ENCODE measurements at regions not wholly inside any gene's neighbourhood (a gene's known extent, or its start where the extent isn't known, plus 50 kb on each side); places are given as distances from the start of the nearest gene placed in this dataset.

- Histone ChIP-seq H3K27me3 (ENCODE audit: control insufficient read depth in 3 of 3, insufficient read depth in 3 of 3, low read length in 2 of 3) (no peaks in the 10 kb centered on the region), H3K36me3 (ENCODE audit: control insufficient read depth in 4 of 4, insufficient read depth in 4 of 4, low read length in 4 of 4) (no peaks in the 10 kb centered on the region), H3K9ac (ENCODE audit: insufficient read depth in 1 of 2, low read length in 2 of 2) (no peak overlapping the region), H3K27ac (ENCODE audit: low read depth in 1 of 2, low read length in 1 of 2) (peak overlapping the region in 1 of 2 donors; percentile 9), H3K4me1 (ENCODE audit: control insufficient read depth in 5 of 5, insufficient read depth in 5 of 5, low read length in 5 of 5) (peaks cover 0 to 26% (median 8%) of the 10 kb centered on the region in 5 donors), H3K4me3 (no peak overlapping the region), H3K9me3 (ENCODE audit: control insufficient read depth in 4 of 4, insufficient read depth in 3 of 4, low read length in 3 of 4) (no peaks in the 10 kb centered on the region)
- DNase-seq = no peak
- 72 to 76% methylated on average over 2 of the region's 2 CpGs for WGBS, 2 donors
- ATAC-seq (ENCODE audit: insufficient read depth, low FRiP score) = no peak
- no peak for TF ChIP-seq CTCF (IDR thresholded peaks at IDR 0.05; ENCODE audit: control extremely low read depth, extremely low read depth)
Measured at GRCh38 chr7:16033233-16033632, 346.8 kb upstream of the MEOX2 start.

GRCh38 chr7:16028636-16029035 is 342.2 kb upstream of the MEOX2 start:
- Histone ChIP-seq H3K9ac (ENCODE audit: insufficient read depth in 1 of 2, low read length in 2 of 2) (no peak overlapping the region), H3K27ac (ENCODE audit: low read depth in 1 of 2, low read length in 1 of 2) (no peak overlapping the region), H3K36me3 (ENCODE audit: control insufficient read depth in 4 of 4, insufficient read depth in 4 of 4, low read length in 4 of 4) (no peaks in the 10 kb centered on the region), H3K9me3 (ENCODE audit: control insufficient read depth in 4 of 4, insufficient read depth in 3 of 4, low read length in 3 of 4) (no peaks in the 10 kb centered on the region), H3K4me1 (ENCODE audit: control insufficient read depth in 5 of 5, insufficient read depth in 5 of 5, low read length in 5 of 5) (peaks cover 1 to 47% (median 17%) of the 10 kb centered on the region in 5 donors), H3K27me3 (ENCODE audit: control insufficient read depth in 3 of 3, insufficient read depth in 3 of 3, low read length in 2 of 3) (no peaks in the 10 kb centered on the region), H3K4me3 (no peak overlapping the region)
- TF ChIP-seq CTCF (IDR thresholded peaks at IDR 0.05; ENCODE audit: control extremely low read depth, extremely low read depth) = no peak
- DNase-seq (peak; percentile 56 to 82 (median 80)), ATAC-seq (ENCODE audit: insufficient read depth, low FRiP score) (no peak)
- 71 to 78% methylated on average over 5 of the region's 5 CpGs for WGBS, 2 donors

- H3K27ac ChIP-seq (ENCODE audit: low read depth in 1 of 2, low read length in 1 of 2) = peak overlapping the region in 1 of 2 donors; percentile 64
- no peaks in the 10 kb centered on the region for H3K27me3 ChIP-seq (ENCODE audit: control insufficient read depth in 3 of 3, insufficient read depth in 3 of 3, low read length in 2 of 3)
- no peak for TF ChIP-seq CTCF (IDR thresholded peaks at IDR 0.05; ENCODE audit: control extremely low read depth, extremely low read depth)
- WGBS, 2 donors = 56 to 61% methylated on average over 2 of the region's 2 CpGs
- no peaks in the 10 kb centered on the region for H3K9me3 ChIP-seq (ENCODE audit: control insufficient read depth in 4 of 4, insufficient read depth in 3 of 4, low read length in 3 of 4)
- no peak overlapping the region for H3K4me3 ChIP-seq
- peaks cover 1 to 51% (median 17%) of the 10 kb centered on the region in 5 donors for H3K4me1 ChIP-seq (ENCODE audit: control insufficient read depth in 5 of 5, insufficient read depth in 5 of 5, low read length in 5 of 5)
- no peak overlapping the region for H3K9ac ChIP-seq (ENCODE audit: insufficient read depth in 1 of 2, low read length in 2 of 2)
- ATAC-seq (ENCODE audit: insufficient read depth, low FRiP score) = peak; percentile 46
- H3K36me3 ChIP-seq (ENCODE audit: control insufficient read depth in 4 of 4, insufficient read depth in 4 of 4, low read length in 4 of 4) = no peaks in the 10 kb centered on the region
- peak; percentile 41 to 97 (median 94) for DNase-seq
Measured at GRCh38 chr7:16028103-16028502, 341.6 kb upstream of the MEOX2 start.

- Histone ChIP-seq H3K27ac (ENCODE audit: low read depth in 1 of 2, low read length in 1 of 2) (peak overlapping the region in 1 of 2 donors; percentile 64), H3K4me3 (no peak overlapping the region), H3K4me1 (ENCODE audit: control insufficient read depth in 5 of 5, insufficient read depth in 5 of 5, low read length in 5 of 5) (peaks cover 1 to 58% (median 14%) of the 10 kb centered on the region in 5 donors), H3K9me3 (ENCODE audit: control insufficient read depth in 4 of 4, insufficient read depth in 3 of 4, low read length in 3 of 4) (no peaks in the 10 kb centered on the region), H3K27me3 (ENCODE audit: control insufficient read depth in 3 of 3, insufficient read depth in 3 of 3, low read length in 2 of 3) (no peaks in the 10 kb centered on the region), H3K36me3 (ENCODE audit: control insufficient read depth in 4 of 4, insufficient read depth in 4 of 4, low read length in 4 of 4) (no peaks in the 10 kb centered on the region), H3K9ac (ENCODE audit: insufficient read depth in 1 of 2, low read length in 2 of 2) (no peak overlapping the region)
- no peak for ATAC-seq (ENCODE audit: insufficient read depth, low FRiP score)
- 83 to 92% methylated on average over 2 of the region's 2 CpGs for WGBS, 2 donors
- no peak for DNase-seq
- TF ChIP-seq CTCF (IDR thresholded peaks at IDR 0.05; ENCODE audit: control extremely low read depth, extremely low read depth) = no peak
Measured at GRCh38 chr7:16027396-16027795, 340.9 kb upstream of the MEOX2 start.
